ENCODE measurements at regions not wholly inside any gene's neighbourhood (a gene's known extent, or its start where the extent isn't known, plus 50 kb on each side); places are given as distances from the start of the nearest gene placed in this dataset.
A peak's percentile ranks its signal among the peaks of the same experiment; 100 is the strongest.
"Not testable (repeated sequence)": the region's sequence is repeated elsewhere in the genome, so short reads cannot be mapped to it uniquely, and the experiment has no call there.

DNA sequence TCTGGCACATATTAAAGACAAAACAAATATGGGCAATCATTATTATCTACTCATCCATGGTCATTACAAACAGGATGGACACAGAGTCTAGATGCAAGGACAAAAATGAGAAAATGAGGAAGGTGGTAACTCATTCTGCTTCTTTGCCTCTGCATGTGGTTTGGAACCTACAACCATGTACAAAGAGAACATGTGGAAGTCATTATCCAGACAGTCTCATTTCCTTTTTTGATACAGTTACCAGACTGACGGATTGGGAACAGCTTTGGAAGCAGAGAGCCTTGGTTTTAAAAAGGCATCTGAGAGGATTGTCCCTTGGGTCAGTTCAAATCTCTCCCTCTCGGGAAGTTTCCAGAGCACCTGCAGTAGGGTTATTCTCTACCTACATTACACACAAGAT is 433.4 kb upstream of the TNC start:
- no peak for DNase-seq

DNA sequence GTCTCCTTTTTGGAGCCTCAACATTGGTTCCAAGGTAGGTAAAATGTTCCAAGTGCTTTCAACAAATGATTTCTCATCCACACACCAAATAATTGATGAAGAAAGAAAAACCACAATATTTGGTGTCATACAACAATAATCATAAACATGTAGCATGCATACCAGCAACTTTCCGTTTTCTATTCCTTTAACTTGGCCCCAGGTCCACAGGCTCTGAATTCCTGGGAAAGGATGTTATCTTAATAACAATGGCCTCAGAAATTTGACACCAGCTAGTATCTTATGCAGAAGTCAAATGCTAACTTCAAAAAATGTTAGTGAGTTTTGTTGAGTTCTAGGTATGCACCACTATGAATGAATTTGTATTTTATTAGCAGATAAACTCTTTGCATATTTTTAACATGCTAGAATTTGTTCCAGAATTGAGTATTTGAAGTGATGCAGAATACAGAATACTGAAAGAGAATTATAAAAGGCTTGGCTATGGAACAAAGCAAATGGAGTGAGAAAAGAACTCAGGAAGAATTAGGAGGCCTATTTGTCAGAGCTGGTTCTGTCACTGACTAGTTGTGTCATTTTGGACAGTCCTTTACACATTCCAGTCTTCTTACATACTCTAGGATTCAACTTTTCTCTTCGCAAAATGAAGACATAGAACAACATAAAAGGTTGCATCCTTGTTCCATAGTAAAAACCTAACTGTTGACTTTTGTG is 435.3 kb upstream of the TNC start:
- DNase-seq: no peak

DNA sequence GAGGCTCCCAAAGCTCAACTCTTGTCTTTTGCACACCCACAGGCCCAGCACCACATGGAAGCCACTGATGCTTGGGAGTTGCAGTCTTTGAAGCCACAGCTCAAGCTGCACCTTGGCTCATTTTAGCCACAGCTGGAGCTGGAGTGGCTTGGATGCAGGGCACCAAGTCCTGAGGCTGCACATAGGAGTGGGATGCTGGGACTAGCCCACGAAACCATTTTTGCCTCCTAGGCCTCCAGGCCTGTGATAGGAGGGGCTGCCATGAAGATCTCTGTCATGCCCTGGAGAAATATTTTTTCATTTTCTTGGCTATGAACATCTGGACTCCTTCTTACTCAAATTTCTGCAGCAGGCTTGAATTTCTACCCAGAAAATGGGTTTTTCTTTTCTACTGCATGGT is 438.5 kb upstream of the TNC start:
- DNase-seq: no peak

- DNase-seq: no peak
Observed at GRCh38 chr9:115575147-115575546, 457.2 kb upstream of the TNC start.

GRCh38 chr9:115585458-115585857 is 467.5 kb upstream of the TNC start:
- DNase-seq: not testable (repeated sequence)

- no peak for DNase-seq
Observed at GRCh38 chr9:115587310-115587709, 469.4 kb upstream of the TNC start.

DNA sequence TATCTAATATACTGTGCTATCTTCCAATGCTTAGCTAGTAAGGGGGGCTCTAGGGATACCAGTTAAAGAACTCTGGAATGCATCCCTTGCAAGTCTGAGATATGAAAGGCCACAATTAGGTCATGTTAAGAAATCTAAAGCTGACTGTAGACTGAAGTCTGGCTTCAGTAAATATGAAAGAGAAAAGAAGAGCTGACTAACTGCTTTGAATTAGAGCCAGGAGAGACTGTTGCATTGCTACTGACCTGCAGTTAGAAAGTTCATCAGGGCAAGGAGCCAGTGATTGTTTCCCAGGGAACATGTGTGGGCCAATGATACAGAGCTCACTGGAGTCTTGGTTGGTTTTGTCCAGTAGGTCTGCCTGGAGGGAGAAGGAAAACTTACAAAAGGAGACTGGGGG is 472.1 kb upstream of the TNC start:
- DNase-seq: no peak

GRCh38 chr9:115591584-115591984 is 473.6 kb upstream of the TNC start:
- DNase-seq: peak in 2 of 14 donors; percentile 0 to 1

DNA sequence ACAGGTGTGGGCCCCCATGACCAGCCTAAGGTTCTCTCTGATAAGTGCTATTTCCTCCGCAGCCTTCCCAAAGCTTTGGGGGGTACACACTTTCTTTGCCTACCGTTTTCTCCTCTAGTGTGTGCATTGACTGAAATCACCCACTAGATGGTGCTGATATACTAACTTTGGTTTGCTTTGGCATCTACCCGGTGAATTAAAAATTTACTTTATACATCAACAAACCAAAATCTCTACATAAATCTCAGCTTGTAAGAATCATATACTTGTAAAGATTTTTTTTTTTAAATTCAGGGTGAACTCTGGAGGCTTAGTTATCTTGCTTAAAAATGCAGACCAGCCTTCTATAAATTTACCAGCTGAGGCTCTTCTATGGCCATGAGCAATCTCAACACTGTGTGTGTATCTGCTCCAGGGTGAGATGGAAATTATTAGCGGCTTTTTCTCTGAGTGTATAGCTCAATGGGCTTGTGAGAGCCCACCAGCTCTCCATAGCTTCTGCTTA is 475.7 kb upstream of the TNC start:
- peak in 2 of 14 donors; percentile 1 to 2 for DNase-seq

DNA sequence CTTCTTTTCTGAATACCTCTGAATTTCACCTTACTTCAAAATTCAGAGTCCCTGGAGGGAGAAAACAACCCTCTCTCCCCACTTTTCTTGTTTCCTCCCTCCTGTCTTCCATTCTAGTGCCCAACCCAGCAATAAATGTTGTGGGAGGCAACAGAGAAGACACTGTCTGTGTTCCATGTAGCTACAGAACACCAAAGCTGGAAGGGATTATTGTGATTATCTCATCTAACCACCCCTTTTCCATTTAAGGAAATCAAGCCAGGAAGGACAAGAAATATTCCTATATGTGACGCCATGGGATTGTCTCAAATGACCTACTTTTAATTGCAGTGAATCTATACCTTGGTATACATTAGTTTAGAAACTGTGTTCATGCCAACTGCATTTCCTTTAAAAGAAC is 476.6 kb upstream of the TNC start:
- no peak for DNase-seq

DNA sequence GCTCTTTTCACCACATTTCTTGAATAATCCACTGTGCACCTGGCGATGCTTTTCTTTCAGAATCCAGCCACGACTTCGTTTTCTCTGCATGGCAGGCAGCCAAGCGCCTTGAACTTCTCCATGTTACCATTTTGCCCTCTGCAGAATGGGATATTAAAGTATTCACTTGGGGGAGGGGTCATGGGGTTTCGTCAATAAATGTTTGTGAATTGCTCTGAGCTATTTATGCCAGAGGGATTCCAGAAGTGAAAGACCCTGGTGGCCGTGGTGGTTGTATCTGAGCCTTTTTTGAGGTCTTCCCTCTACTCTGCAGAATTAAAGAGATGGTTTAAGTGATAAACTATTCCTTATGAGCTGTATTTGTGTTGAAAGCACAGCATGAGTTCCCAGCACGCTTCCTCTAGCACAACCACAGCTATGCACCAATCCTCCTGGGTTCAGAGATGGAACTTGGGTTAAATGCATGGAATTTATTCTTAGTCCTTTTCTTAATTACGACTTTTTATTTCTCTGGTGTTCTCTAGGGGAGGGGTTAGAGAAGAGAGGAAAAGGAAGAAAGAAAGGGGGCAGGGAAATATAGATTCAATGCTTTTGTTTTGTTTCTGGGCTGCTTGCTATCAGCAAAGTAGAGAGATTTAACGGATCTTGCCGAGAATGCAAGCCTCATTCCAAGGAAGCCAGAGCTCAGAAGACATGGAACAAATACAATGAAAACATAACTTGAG is 478.2 kb upstream of the TNC start:
- DNase-seq: no peak

DNA sequence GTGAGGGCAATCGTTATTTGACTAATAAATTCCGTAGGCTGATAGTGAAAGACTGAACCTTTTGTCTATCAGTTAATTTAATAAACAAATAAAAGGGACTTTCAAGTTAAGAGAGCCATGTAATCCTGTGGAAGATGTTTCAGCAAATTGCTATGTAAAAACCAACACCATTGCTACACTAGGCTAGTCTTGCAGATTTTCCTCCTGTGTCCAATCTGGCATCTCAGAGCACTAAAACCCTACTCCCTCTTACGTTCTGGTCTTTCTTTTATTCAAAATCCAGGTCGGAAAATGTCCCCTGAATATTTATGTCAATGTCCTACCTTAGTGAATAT is 478.8 kb upstream of the TNC start:
- DNase-seq: no peak

GRCh38 chr9:115597330-115597895 is 479.5 kb upstream of the TNC start:
- DNase-seq: no peak

- no peak for DNase-seq
Observed at GRCh38 chr9:115598751-115599150, 480.8 kb upstream of the TNC start.

DNA sequence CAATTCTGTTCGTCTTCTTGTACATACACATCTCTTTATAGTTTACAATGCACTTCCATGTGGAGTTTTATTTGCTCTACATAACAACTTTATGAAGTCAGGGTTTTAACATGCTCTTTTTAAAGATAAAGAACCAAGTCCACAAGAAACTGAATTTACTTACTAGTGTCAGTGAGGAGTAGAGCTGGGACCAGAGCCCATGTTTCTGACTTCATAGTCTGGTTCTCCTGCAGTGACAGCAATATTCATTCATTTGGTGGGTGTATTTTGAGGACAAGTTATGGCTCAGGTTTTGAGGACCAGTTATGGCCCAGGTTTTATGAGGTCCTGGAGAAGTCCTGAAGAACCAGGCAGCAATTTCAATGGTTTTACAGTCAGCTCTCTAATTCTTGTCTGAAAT is 481.9 kb upstream of the TNC start:
- DNase-seq: no peak

DNA sequence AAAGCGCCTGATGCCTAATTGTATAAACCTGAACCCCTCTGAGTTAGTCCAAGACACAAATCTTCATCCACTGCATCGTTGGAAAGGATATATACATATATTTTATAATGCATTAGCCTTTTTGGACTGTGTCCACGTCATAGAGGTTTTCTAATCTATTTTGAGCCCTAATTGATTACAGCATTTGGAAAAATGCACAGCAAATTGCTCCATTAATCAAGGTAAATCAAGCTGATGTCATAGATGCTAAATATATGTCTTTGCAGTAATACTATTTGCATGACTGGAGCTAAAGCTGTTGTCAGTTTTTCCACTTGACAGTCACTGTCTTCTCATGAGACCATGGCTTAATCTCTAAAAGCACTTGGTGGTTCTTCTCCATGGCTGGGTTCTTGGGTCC is 483.5 kb upstream of the TNC start:
- no peak for DNase-seq

- DNase-seq: no peak
Observed at GRCh38 chr9:115604831-115605483, 487.0 kb upstream of the TNC start.

GRCh38 chr9:115606838-115607237 is 488.9 kb upstream of the TNC start:
- no peak for DNase-seq

GRCh38 chr9:115614326-115614999 is 496.5 kb upstream of the TNC start:
- no peak for DNase-seq

DNA sequence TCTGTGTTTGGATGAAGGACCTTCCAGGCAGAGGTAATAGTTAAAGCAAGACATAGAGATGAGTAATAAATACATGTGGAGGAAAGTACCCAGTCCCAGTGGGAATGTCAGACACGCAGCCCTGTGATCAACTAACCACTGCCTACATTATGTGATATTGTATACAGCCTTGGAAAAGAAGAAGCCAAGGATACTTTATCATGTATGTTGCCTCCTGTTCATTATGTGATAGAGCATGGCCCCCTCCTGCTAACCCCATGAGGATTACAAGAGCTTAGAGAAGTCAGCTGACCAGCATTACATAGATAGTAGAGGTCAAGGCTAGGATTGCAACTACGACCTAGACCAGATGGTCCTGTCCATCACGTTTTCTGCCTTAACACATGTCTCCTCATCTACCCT is 497.0 kb upstream of the TNC start:
- no peak for DNase-seq

DNA sequence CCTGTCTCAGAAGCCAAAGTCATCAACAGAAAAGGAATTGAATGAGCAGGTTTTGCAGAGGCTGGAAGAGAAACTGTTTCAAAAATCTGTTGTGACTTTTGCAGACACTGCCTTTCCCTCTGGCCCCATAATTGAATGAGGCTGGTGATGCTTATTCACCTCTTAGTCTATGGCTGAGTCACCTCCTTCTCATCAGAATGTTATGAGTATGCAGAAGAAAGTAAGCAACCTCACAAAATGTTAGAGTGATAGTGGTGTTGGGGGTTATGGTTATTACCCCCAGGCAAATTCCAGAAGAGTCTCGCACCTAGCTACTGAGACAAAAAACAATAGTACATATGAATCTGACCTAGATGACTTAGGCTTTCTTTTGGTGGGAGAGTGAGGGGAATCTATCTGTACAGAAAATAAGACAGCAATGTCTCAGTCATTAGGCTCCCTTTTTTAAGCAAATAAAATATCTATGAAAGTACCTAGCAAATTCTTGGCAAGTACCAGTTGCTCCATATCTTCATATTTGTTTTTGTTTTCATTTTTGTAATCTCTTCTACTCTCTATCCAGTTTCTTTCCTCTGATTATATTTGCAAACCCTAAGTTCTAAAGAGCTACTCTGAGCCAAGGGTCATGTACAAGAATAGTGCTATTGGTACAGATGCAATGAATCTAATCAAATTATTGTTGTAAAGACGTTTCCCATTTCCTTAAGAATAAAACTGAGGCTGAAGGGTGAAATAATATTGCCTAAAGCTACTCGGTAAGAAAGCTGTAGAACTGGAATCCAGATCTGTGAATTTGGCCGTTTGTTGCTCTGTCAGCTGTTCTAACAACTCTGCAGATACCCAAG is 498.1 kb upstream of the TNC start:
- no peak for DNase-seq
